ENCODE measurements at regions not wholly inside any gene's neighbourhood (a gene's known extent, or its start where the extent isn't known, plus 50 kb on each side); places are given as distances from the start of the nearest gene placed in this dataset.

DNA sequence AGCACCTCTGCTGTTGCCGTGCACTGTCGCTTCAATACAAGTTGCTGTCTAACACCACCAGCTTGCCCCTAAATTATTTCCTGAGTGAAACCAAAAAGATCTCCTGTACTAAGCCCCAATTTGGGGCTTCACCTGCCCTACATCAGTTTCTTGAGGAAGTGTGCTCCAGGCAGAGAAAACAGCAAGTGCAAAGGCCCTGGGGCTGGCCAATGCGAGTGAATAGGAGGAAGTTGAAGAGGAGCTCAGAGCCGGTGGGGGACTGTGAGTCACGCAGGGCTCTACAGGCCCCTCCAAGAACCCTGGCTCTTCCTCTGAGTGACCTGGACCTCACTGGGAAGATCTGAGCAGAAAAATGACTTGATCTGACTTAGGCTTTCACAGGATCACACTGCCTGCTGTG, 117.2 kb downstream of the IPO8 start:
- Histone ChIP-seq H3K27me3 (replicated peaks in 1 of 2; ENCODE audit: control insufficient read depth in 2 of 2, extremely low read depth in 1 of 2, insufficient read depth in 2 of 2, low read length in 1 of 2) (peaks cover 0 to 8% of the 10 kb centered on the region in 2 experiments), H3K9me3 (no peaks in the 10 kb centered on the region), H3K27ac (ENCODE audit: low read length) (no peak overlapping the region), H3K4me3 (ENCODE audit: control insufficient read depth in 1 of 2, extremely low read depth in 1 of 2, low read length in 1 of 2) (no peak overlapping the region), H3K36me3 (ENCODE audit: control insufficient read depth in 2 of 2, extremely low read depth in 1 of 2, insufficient read depth in 1 of 2, low read length in 1 of 2) (no peaks in the 10 kb centered on the region), H3K4me1 (ENCODE audit: control insufficient read depth in 1 of 2, extremely low read depth in 1 of 2, insufficient read depth in 2 of 2, low read length in 2 of 2) (no peaks in the 10 kb centered on the region)
- ChIA-PET CTCF (no interaction called here), POLR2A (no interaction called here)
- WGBS (ENCODE audit: insufficient coverage), result 80% methylated on average over 5 of the region's 5 CpGs
- Mint-ChIP-seq H3K27me3 (no peaks in the 10 kb centered on the region), H3K36me3 (no peaks in the 10 kb centered on the region), H3K27ac (no peak overlapping the region), H3K9me3 (peaks cover 0 to 3% (median 0%) of the 10 kb centered on the region in 3 donors), H3K4me1 (no peaks in the 10 kb centered on the region), H3K4me3 (no peak overlapping the region)
- ATAC-seq (replicated peaks in 1 of 4), result no peak
- DNase-seq, result no peak

DNA sequence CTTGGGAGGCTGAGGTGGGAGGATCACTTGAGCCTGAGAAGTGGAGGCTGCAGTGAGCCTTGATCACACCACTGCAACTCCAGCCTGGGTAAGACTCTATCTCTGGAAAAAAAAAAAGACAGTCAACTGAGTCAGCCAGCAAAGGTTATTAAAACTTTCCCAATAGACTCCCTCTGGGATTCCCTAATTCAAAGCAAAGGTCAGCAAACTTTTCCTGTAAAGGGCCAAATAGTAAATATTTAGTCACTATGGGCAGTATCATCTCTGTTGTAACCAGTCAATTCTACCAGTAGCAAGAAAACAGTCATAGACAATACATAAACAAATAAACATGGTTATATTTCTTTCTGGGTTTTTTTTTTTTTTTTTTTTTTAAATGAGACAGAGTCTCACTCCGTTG, 122.5 kb downstream of the IPO8 start:
- H3K27me3 Mint-ChIP-seq, result peaks cover 6 to 8% of the 10 kb centered on the region in 2 donors
- H3K27ac Mint-ChIP-seq, result no peak overlapping the region
- DNase-seq, result no peak
- H3K36me3 Mint-ChIP-seq, result no peaks in the 10 kb centered on the region
- ChIA-PET POLR2A (no interaction called here), CTCF (no interaction called here)
- no peak for ATAC-seq (replicated peaks in 1 of 4)
- Histone ChIP-seq H3K27ac (ENCODE audit: low read length) (no peak overlapping the region), H3K27me3 (replicated peaks in 1 of 2; ENCODE audit: control insufficient read depth in 2 of 2, extremely low read depth in 1 of 2, insufficient read depth in 2 of 2, low read length in 1 of 2) (peaks cover 0 to 10% of the 10 kb centered on the region in 2 experiments), H3K36me3 (ENCODE audit: control insufficient read depth in 2 of 2, extremely low read depth in 1 of 2, insufficient read depth in 1 of 2, low read length in 1 of 2) (no peaks in the 10 kb centered on the region), H3K4me1 (ENCODE audit: control insufficient read depth in 1 of 2, extremely low read depth in 1 of 2, insufficient read depth in 2 of 2, low read length in 2 of 2) (no peaks in the 10 kb centered on the region), H3K4me3 (ENCODE audit: control insufficient read depth in 1 of 2, extremely low read depth in 1 of 2, low read length in 1 of 2) (no peak overlapping the region), H3K9me3 (no peaks in the 10 kb centered on the region)
- WGBS (ENCODE audit: insufficient coverage), result no CpG with 5 or more reads among the region's 1 CpG
- no peak overlapping the region for H3K4me3 Mint-ChIP-seq
- no peaks in the 10 kb centered on the region for H3K4me1 Mint-ChIP-seq
- peaks cover 0 to 3% (median 0%) of the 10 kb centered on the region in 3 donors for H3K9me3 Mint-ChIP-seq

DNA sequence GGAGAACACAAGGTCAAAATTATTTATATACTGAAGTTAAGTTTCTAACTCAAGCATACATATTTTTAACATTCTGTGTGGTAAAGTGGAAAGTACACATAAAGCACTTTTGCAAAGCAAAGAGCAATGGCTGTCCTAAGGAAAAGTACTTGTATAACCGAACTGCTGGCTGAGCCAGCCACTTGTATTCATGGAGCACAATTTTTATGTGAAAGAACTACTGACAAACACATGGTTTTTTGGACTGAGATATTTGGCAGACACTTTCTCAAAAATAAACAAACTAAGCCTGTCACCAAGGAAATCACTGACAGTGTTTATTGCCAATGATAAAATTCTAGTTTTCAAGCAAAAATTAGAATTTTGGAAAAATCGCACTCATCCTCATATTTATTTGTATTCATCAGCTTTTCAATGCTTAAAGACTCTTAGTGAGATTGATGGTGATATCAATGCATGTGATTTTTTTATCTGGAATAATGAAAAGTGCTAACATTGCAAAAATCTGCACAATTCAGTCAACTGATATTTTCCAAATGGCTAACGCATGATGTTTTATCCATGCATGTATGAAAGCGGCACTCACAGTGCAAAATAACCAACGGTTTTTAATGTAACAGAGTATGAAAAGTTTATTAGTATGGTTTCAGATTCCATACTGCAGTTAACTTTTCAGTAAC, 125.3 kb downstream of the IPO8 start:
- no peak overlapping the region for H3K4me3 ChIP-seq (ENCODE audit: control insufficient read depth in 1 of 2, extremely low read depth in 1 of 2, low read length in 1 of 2)
- WGBS (ENCODE audit: insufficient coverage), result no CpG with 5 or more reads among the region's 5 CpGs
- CTCF ChIA-PET, result no interaction called here
- Mint-ChIP-seq H3K36me3 (no peaks in the 10 kb centered on the region), H3K27ac (no peak overlapping the region), H3K4me3 (no peak overlapping the region), H3K9me3 (no peaks in the 10 kb centered on the region), H3K4me1 (no peaks in the 10 kb centered on the region), H3K27me3 (peaks cover 6 to 8% of the 10 kb centered on the region in 2 donors)
- POLR2A ChIA-PET, result no interaction called here
- peaks cover 0 to 8% of the 10 kb centered on the region in 2 experiments for H3K27me3 ChIP-seq (replicated peaks in 1 of 2; ENCODE audit: control insufficient read depth in 2 of 2, extremely low read depth in 1 of 2, insufficient read depth in 2 of 2, low read length in 1 of 2)
- no peak overlapping the region for H3K27ac ChIP-seq (ENCODE audit: low read length)
- no peaks in the 10 kb centered on the region for H3K9me3 ChIP-seq
- no peaks in the 10 kb centered on the region for H3K36me3 ChIP-seq (ENCODE audit: control insufficient read depth in 2 of 2, extremely low read depth in 1 of 2, insufficient read depth in 1 of 2, low read length in 1 of 2)
- ATAC-seq (replicated peaks in 1 of 4) (no peak), DNase-seq (no peak)
- no peaks in the 10 kb centered on the region for H3K4me1 ChIP-seq (ENCODE audit: control insufficient read depth in 1 of 2, extremely low read depth in 1 of 2, insufficient read depth in 2 of 2, low read length in 2 of 2)

DNA sequence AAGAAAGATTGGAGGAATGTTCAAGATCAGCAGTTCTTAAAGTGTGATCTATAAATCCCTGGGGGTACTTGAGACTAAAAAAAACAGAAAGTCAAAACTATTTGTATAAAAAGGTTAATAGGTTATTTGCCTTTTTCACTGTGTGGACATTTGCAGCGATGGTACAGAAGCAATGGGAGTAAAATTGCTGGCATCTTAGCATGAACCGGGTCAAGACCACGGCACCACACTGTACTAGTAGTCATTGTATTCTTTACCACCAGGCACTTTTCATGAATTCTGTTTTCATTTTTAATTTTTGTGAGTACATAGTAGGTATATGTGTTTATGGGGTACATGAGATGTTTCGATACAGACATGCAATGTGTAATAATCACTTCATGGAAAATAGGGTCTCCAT, 126.2 kb downstream of the IPO8 start:
- Histone ChIP-seq H3K27ac (ENCODE audit: low read length) (no peak overlapping the region), H3K4me3 (ENCODE audit: control insufficient read depth in 1 of 2, extremely low read depth in 1 of 2, low read length in 1 of 2) (no peak overlapping the region), H3K4me1 (ENCODE audit: control insufficient read depth in 1 of 2, extremely low read depth in 1 of 2, insufficient read depth in 2 of 2, low read length in 2 of 2) (no peaks in the 10 kb centered on the region), H3K9me3 (no peaks in the 10 kb centered on the region), H3K36me3 (ENCODE audit: control insufficient read depth in 2 of 2, extremely low read depth in 1 of 2, insufficient read depth in 1 of 2, low read length in 1 of 2) (no peaks in the 10 kb centered on the region), H3K27me3 (replicated peaks in 1 of 2; ENCODE audit: control insufficient read depth in 2 of 2, extremely low read depth in 1 of 2, insufficient read depth in 2 of 2, low read length in 1 of 2) (peaks cover 0 to 2% of the 10 kb centered on the region in 2 experiments)
- ChIA-PET CTCF (no interaction called here), POLR2A (no interaction called here)
- Mint-ChIP-seq H3K4me3 (no peak overlapping the region), H3K27ac (no peak overlapping the region), H3K36me3 (no peaks in the 10 kb centered on the region), H3K27me3 (peaks cover 6 to 8% of the 10 kb centered on the region in 2 donors), H3K4me1 (no peaks in the 10 kb centered on the region), H3K9me3 (no peaks in the 10 kb centered on the region)
- no CpG with 5 or more reads among the region's 4 CpGs for WGBS (ENCODE audit: insufficient coverage)
- no peak for ATAC-seq (replicated peaks in 1 of 4)
- no peak for DNase-seq

DNA sequence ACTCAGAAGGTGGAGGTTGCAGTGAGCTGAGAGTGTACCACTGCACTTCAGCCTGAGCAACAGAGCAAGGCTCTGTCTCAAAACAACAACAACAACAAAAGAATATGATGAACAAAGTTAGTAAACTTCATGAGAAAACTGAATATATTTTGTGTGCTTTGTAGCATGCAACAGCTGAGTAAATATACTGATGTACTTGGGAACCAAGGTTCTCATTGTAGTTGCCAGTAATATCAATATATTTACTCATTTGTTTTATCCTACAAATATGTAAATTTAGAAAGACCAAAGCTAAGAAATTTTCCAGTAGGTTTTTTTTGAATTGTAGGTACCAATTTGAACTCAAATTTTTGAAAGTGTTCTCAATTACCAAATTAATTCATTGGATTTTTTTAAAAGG, 127.2 kb downstream of the IPO8 start:
- Mint-ChIP-seq H3K9me3 (no peaks in the 10 kb centered on the region), H3K36me3 (no peaks in the 10 kb centered on the region), H3K4me1 (no peaks in the 10 kb centered on the region), H3K27me3 (peaks cover 6 to 8% of the 10 kb centered on the region in 2 donors), H3K27ac (no peak overlapping the region), H3K4me3 (no peak overlapping the region)
- ATAC-seq (replicated peaks in 1 of 4) (no peak), DNase-seq (no peak)
- Histone ChIP-seq H3K4me3 (ENCODE audit: control insufficient read depth in 1 of 2, extremely low read depth in 1 of 2, low read length in 1 of 2) (no peak overlapping the region), H3K9me3 (no peaks in the 10 kb centered on the region), H3K27me3 (replicated peaks in 1 of 2; ENCODE audit: control insufficient read depth in 2 of 2, extremely low read depth in 1 of 2, insufficient read depth in 2 of 2, low read length in 1 of 2) (peaks cover 0 to 2% of the 10 kb centered on the region in 2 experiments), H3K36me3 (ENCODE audit: control insufficient read depth in 2 of 2, extremely low read depth in 1 of 2, insufficient read depth in 1 of 2, low read length in 1 of 2) (no peaks in the 10 kb centered on the region), H3K4me1 (ENCODE audit: control insufficient read depth in 1 of 2, extremely low read depth in 1 of 2, insufficient read depth in 2 of 2, low read length in 2 of 2) (no peaks in the 10 kb centered on the region), H3K27ac (ENCODE audit: low read length) (no peak overlapping the region)
- POLR2A ChIA-PET, result no interaction called here
- CTCF ChIA-PET, result no interaction called here

DNA sequence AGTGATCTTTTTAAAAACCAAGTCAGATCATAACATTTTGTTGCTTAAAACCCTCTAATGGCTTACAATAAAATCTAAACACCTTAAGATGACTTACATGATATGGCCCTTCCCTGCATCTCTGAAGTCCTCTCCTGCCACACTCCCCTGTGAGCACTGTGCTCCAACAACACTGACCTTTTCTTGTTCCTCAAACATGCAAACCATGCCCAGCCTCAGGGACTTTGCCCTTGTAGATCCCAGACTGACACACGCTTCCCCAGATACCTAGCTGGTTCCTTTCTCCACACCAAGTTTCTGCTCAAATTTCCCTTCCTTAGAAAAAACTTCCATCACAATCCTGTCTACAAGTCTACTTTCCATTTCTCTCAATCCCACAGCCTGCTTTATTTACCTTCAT, 128.6 kb downstream of the IPO8 start:
- Mint-ChIP-seq H3K27me3 (peaks cover 4 to 8% of the 10 kb centered on the region in 2 donors), H3K27ac (no peak overlapping the region), H3K4me3 (no peak overlapping the region), H3K4me1 (no peaks in the 10 kb centered on the region), H3K9me3 (no peaks in the 10 kb centered on the region), H3K36me3 (no peaks in the 10 kb centered on the region)
- ChIA-PET CTCF (no interaction called here), POLR2A (no interaction called here)
- Histone ChIP-seq H3K4me1 (ENCODE audit: control insufficient read depth in 1 of 2, extremely low read depth in 1 of 2, insufficient read depth in 2 of 2, low read length in 2 of 2) (no peaks in the 10 kb centered on the region), H3K27ac (ENCODE audit: low read length) (no peak overlapping the region), H3K9me3 (no peaks in the 10 kb centered on the region), H3K36me3 (ENCODE audit: control insufficient read depth in 2 of 2, extremely low read depth in 1 of 2, insufficient read depth in 1 of 2, low read length in 1 of 2) (no peaks in the 10 kb centered on the region), H3K4me3 (ENCODE audit: control insufficient read depth in 1 of 2, extremely low read depth in 1 of 2, low read length in 1 of 2) (no peak overlapping the region), H3K27me3 (replicated peaks in 1 of 2; ENCODE audit: control insufficient read depth in 2 of 2, extremely low read depth in 1 of 2, insufficient read depth in 2 of 2, low read length in 1 of 2) (peaks cover 0 to 2% of the 10 kb centered on the region in 2 experiments)
- WGBS (ENCODE audit: insufficient coverage), result 91% methylated on average over 1 of the region's 1 CpG
- ATAC-seq (replicated peaks in 1 of 4), result no peak
- DNase-seq, result no peak

DNA sequence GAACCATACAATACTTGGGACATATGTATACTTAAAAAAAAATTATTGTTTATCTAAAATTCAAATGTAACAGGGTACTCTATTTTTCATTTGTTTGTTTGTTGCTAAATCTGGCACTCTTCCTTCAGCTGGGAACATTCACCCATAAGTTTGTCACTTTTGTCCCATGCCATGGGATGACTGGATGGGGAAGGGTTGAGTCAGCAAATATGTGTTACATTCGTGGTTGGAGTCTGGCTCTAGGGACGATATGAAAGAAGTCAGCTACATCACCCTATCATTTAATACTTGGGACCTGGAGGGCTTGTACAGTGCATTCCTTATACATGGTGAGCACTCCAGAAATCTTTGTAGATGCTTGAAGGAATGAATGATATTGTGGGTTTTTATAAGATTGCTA, 131.3 kb downstream of the IPO8 start:
- no peak for ATAC-seq (replicated peaks in 1 of 4)
- Histone ChIP-seq H3K27me3 (replicated peaks in 1 of 2; ENCODE audit: control insufficient read depth in 2 of 2, extremely low read depth in 1 of 2, insufficient read depth in 2 of 2, low read length in 1 of 2) (no peaks in the 10 kb centered on the region), H3K9me3 (no peaks in the 10 kb centered on the region), H3K4me3 (ENCODE audit: control insufficient read depth in 1 of 2, extremely low read depth in 1 of 2, low read length in 1 of 2) (no peak overlapping the region), H3K36me3 (ENCODE audit: control insufficient read depth in 2 of 2, extremely low read depth in 1 of 2, insufficient read depth in 1 of 2, low read length in 1 of 2) (no peaks in the 10 kb centered on the region), H3K27ac (ENCODE audit: low read length) (no peak overlapping the region), H3K4me1 (ENCODE audit: control insufficient read depth in 1 of 2, extremely low read depth in 1 of 2, insufficient read depth in 2 of 2, low read length in 2 of 2) (no peaks in the 10 kb centered on the region)
- Mint-ChIP-seq H3K4me3 (no peak overlapping the region), H3K9me3 (peaks cover 7 to 12% (median 10%) of the 10 kb centered on the region in 3 donors), H3K36me3 (no peaks in the 10 kb centered on the region), H3K4me1 (no peaks in the 10 kb centered on the region), H3K27me3 (peaks cover 0 to 3% of the 10 kb centered on the region in 2 donors), H3K27ac (no peak overlapping the region)
- ChIA-PET CTCF (no interaction called here), POLR2A (no interaction called here)
- no CpG with 5 or more reads among the region's 2 CpGs for WGBS (ENCODE audit: insufficient coverage)
- no peak for DNase-seq

All from T-cell (primary cell).